ENCODE measurements at regions not wholly inside any gene's neighbourhood (a gene's known extent, or its start where the extent isn't known, plus 50 kb on each side); places are given as distances from the start of the nearest gene placed in this dataset.
A peak's percentile ranks its signal among the peaks of the same experiment; 100 is the strongest.

- DNase-seq (ENCODE audit: low spot score), result no peak
These were observed 590.0 kb downstream of the BCOR start for GRCh38 chrX:39507617-39508299.

- peak; percentile 4 for DNase-seq (ENCODE audit: low spot score)
These were observed 589.5 kb downstream of the BCOR start for GRCh38 chrX:39508300-39508692.

DNA sequence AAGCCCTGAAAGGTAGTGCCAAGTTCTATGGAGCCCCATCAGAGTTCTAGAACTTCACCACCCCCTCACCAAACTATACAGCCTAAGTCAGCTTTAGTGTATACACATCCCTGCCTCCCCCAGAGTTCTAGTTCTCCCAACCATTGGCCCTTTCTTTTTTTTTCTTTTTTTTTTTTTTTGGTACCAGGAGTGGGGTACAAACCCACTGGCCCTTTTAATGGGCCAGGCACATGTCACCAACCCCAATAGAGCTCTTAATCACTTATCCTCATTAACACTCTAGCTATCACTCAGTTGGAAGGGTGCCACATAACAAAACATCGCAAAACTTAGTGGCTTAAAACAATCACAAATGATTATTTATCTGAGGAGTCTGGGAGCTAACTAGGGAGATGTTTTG, 588.6 kb downstream of the BCOR start:
- DNase-seq (ENCODE audit: low spot score), result no peak

DNA sequence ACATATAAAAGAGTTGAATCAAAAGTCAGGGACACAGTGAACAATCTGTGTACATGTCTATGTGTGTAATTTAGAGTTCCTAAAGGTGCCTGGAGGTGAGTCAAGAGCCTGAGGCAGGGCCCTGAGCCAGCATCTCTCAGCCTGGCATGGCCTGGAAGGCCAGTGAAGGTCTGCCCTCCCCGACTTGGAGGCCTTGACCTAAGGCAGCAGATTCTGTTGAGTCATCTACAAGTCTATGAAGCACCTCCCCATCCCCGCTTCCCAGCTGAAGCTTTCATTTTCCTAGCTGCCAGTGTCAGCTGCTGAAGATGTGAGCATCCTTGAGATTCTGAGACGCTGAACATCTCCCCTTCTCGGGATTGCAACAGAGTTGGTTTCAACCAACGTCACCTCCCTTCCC, 583.9 kb downstream of the BCOR start:
- DNase-seq (ENCODE audit: low spot score), result no peak

DNA sequence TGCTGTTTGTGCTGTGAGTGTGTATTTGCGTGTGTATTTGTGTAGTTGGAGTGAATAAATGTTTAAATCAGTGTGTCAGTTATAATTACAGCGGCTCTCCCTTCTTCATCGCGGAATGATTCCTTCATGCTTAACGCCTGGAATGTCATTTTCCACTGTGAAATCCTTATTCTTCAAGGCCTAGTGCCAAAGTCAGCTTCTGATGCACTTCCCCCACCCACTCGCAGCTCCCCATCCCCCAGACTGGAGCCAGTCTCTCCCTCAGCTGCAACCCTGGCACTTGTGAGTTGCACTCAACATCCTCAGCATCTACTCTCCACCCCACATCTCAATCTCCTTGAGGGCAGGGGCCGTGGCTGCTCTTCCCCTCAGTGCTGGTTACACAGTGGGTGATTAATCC, 583.0 kb downstream of the BCOR start:
- no peak for DNase-seq (ENCODE audit: low spot score)

DNA sequence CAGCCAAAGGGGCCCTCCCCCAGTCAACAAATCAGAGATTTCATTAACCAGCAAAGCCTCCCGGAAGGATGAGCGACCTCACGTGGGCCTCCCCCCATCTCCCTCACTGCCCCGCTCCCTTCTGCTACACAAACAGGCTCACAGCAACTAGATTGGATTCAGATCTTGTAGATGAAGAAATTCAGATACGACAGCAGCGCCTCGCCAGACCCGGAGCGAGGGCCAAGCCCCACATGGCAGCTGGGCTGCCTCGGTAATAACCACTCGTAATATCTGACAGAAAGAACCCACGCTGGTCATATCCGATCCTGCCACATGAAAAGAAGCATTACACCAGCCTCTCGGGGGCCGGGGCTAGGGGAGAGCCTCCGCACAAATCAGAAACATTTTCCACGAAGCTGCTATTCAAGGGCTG, 581.3 kb downstream of the BCOR start:
- no peak for DNase-seq (ENCODE audit: low spot score)

DNA sequence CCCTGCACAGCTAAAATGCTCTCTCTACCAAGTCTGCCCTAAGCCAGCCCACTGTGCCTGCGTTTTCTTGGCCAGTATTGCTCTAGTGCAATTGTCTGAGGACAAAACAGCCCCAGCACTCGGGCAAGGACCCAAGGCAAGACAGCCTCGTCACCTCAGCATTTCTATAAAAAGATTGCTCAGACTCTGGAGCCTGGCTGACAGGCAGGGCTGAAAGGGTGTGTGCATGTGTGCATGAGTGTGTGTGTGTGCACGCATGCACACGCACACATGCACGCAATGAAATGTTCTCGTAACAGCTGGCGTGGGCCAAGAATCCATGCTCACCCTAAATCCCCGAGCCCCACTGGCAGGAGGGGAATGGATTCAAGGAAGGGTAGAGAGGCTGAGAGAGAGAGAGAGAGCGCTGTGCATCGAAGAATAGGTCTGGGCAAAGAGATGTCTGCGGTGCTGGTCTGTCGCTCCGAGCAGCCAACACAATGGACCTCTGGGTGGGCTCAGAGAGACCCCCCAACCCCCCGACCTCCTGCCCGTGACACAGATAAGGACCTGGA, 579.2 kb downstream of the BCOR start:
- no peak for DNase-seq (ENCODE audit: low spot score)

GRCh38 chrX:39519030-39519488, 578.7 kb downstream of the BCOR start:
- DNase-seq (ENCODE audit: low spot score), result no peak

DNA sequence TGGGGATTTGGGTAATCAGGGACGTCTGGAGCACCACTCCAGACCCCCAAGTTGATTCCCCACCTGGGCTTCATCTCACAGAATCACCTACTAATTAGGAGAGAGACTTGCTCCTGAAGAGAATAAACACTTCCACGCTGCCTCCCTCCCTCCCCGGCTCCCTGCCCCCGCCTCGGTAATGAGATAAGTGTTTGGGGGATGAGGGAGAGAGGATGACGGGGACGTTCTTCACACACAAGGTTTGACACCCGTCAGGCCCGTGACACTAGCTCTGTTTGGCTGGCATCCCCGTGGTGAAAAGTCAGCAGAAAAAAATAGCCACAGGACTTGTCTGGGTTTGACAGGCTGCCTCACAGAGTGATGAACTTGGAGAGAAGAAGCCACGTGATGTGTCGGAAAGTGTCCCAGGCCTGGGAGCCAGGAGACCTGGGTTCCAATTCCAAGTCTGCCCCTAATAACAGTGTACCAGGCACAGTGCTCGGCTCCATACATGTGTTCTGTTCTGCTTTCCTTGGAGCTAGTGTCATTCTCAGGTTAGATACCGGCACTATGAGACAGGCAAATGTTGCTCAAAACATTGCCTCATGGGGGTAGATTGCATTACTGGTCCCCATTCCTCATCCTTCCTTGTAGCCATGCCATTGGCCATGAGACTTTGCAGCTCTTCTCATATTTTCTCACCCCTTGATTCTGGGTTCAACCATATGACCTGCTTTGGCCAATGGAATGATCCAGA, 578.0 kb downstream of the BCOR start:
- DNase-seq (ENCODE audit: low spot score), result no peak

DNA sequence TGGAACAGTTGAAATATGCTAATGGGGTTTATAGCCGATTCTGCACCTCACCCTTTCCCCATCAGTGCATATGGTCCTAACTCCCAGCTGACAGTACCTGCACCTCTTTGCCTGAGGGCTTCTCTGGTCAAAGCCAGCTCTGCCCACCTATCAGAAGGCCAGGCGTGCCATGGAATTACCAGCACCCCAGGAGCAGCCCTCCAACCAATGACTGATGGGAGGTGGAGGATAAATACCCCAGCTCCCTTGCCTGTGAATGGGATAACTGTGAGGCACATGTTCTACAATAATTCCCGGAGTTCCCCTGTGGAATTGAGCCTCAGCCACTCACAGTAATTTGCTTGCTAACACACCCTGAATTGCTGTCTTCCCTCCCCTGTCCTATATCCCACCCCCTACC, 572.0 kb downstream of the BCOR start:
- no peak for DNase-seq (ENCODE audit: low spot score)

DNA sequence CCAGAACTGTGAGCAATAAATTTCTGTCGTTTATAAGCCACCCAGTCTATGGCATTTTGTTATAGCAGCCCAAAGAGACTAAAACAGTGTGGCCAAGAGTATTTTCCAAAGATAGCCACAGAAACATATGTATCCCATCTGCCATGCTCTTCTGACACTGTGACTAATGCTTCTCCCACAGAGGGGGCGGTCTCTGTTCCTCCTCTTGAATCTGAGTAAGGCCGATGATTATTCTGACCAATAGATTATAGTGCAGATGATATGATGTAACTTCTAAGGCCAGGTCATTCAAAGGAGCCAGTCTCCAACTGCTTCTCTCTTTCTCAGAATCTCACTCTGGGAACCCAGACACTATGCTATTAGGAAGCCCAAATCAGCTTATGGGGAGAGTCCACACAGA, 570.7 kb downstream of the BCOR start:
- DNase-seq (ENCODE audit: low spot score), result no peak

DNA sequence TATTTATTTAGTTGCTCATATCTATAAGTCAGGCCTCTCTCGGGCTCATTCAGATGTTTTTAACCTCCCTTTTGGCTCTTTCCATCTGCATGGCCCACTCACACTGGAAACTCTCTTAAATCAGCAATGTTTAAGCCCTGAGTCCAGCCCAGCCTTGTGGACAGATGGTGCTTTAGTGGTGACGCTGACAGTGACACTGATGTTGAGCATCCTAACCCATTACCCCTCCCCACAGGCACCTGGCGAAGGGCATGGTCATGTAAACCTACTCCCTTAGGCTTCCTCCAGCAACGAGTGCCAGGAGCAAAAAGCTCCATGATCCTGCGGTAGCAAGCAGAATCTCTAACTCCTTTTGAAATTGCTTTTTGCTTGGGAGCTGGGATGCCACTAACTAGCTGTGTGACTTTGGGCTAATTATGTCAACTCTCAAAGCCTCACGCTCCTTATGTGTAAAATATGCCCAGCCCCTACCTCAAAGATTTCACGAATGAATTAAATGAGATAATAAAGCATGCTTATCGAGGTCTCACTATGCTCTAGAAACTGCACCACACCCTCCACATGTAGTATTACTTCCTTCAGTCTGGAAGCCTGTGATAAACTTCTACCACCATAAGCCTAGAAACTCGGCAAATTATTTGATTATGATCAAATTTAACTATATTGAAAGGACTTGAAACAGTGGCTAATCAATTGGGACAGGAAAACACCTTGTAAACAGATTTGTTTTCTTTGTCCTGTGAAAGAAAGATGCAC, 569.4 kb downstream of the BCOR start:
- DNase-seq (ENCODE audit: low spot score), result no peak

DNA sequence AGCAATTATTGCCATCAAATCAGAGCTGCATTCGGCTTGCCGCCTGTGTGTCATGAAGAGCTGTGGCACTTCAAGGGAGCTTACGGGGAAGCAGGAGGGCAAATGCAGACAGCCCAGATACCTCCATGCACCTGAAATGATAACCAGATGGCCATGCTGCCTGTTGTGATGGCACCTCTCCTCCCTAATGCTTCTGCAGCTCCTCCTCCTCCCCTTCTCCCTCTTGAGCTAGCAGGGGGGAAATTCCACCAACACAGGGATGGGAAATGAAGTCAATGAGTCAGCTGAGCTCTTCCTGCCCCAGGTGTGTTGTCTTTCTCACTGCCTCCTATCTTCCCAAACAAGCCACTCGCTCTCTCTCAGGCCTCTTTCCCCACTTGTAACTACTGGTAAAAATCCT, 565.0 kb downstream of the BCOR start:
- DNase-seq (ENCODE audit: low spot score), result no peak

DNA sequence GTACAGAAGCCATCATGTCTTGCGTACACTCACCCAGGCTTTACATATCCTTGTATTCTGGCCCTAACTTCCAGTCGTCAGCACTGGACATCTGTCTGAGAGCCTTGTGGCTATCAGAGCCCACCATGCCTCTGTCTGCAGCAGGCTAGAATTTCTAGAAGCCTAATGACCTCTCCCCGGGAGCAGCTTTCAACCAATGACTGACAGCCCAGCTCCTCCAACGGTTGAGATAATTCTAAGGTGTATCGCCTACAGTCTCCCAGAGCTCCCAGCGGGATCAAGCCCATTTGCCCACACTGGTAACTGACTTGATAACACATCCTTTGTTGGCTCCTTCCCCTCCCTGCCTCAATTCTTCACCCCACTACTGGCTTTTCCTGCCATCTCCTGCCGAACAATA, 562.8 kb downstream of the BCOR start:
- DNase-seq (ENCODE audit: low spot score), result no peak

GRCh38 chrX:39536211-39536610, 561.5 kb downstream of the BCOR start:
- DNase-seq (ENCODE audit: low spot score), result no peak

DNA sequence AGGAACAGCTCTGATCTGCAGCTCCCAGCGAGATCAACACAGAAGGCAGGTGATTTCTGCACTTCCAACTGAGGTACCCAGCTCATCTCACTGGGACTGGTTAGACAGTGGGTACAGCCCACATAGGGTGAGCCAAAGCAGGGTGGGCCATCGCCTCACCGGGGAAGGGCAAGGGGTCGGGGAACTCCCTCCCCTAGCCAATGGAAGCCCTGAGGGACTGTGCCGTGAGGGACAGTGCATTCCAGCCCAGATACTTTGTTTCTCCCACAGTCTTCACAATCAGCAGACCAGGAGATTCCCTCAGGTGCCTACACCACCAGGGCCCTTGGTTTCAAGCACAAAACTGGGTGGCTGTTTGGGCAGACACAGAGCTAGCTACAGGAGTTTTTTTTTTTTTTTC, 555.9 kb downstream of the BCOR start:
- DNase-seq (ENCODE audit: low spot score), result no peak

GRCh38 chrX:39542316-39542715, 555.4 kb downstream of the BCOR start:
- no peak for DNase-seq (ENCODE audit: low spot score)

DNA sequence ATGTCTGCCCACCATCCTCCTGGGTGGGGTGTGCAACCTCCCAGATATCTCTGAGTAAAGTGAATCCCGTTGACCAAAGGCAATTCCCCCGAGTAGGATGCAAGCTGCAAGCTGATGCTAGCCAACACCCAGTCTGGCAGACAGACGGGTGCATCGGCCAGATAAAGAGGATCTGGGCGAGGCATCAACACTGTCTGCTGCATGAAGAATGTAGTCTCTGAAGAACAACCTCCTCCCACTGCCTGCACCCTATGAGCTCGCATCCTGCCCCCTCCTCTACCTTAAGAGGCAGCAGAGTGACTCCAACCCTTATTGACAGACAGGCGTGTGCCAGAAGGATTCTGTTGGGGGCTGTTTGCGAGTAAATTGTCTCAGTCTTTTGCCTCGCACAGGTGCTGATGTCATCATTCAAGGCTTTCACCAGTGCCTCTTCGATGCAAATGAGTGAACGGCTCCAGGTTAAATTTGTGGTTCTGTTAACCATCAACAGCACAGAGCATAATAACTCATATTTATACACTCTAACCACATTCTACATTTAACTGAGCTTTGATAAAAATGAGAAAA, 546.9 kb downstream of the BCOR start:
- DNase-seq (ENCODE audit: low spot score), result no peak

DNA sequence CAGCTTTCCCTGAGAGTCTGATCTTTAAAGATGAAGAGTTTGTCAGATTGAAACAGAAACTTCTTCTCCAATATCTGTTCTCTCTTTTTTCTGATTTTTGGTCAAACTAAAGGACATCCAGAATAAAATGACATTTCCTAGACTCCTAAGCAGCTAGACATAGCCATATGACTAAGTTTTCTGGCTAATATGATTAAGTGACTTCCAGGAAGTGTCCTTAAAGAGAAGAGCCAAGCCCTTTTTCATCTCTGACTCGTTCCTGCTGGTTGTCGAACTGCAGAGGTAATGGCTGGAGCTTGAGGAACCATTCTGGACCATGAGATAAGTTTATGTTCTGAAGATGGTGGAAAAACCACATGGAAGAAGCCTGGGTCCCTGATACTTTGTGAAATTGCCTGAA, 546.0 kb downstream of the BCOR start:
- no peak for DNase-seq (ENCODE audit: low spot score)

- DNase-seq (ENCODE audit: low spot score), result no peak
These were observed 542.3 kb downstream of the BCOR start for GRCh38 chrX:39555431-39555830.

DNA sequence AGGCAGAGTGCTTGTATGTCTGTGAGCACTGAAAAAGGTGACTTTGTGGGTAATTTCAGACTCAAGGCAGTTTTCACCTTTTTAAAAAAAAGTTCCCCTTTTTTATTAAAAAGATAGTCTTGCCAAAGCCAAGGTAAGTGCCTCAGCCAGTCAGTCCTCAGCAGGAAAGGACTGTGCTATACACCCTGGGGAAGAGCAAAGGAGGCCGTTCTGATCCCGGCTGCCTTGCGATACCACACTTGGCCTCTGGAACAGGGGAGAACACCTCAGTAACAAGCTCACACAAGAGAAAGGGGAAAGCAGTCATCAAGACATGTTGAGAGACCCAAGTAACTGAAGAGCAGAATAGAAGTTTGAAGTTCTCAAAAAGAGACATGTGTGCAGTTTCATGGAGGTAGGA, 541.7 kb downstream of the BCOR start:
- no peak for DNase-seq (ENCODE audit: low spot score)

GRCh38 chrX:39559229-39559628, 538.5 kb downstream of the BCOR start:
- DNase-seq (ENCODE audit: low spot score), result no peak
